Aorta (tissue), 5 donors: ENCODE measurements at regions not wholly inside any gene's neighbourhood (a gene's known extent, or its start where the extent isn't known, plus 50 kb on each side); places are given as distances from the start of the nearest gene placed in this dataset.

Experiments used
- ATAC-seq: fragments of 200-7000 bp; cut with Tn5 transposase; one replicate; pipeline ENCODE4 v1.9.1; 2022; ENCODE audit warnings: moderate library complexity; ENCODE audit not compliant: low FRiP score
- DNase-seq, 2 donors: peaks; one replicate each; pipeline ENCODE4 v3.0.0-alpha.2; 2020
- H3K27ac ChIP-seq, 2 donors: one replicate each; pipeline ENCODE4 v1.5.1; 2013; ENCODE audit warnings: low read length in 2 of 2, mild to moderate bottlenecking in 2 of 2, moderate library complexity in 2 of 2, control low read depth in 1 of 2, inconsistent platforms in 1 of 2, low read depth in 1 of 2
- H3K27me3 ChIP-seq, 2 donors: one replicate each; pipeline ENCODE4 v1.6.1; 2013; ENCODE audit warnings: control low read depth in 1 of 2, low read length in 1 of 2, mild to moderate bottlenecking in 1 of 2, moderate library complexity in 1 of 2; ENCODE audit not compliant: insufficient read depth in 2 of 2, control insufficient read depth in 1 of 2
- H3K36me3 ChIP-seq, 2 donors: one replicate each; pipeline ENCODE4 v1.6.1; 2013; ENCODE audit warnings: control low read depth in 1 of 2, low read length in 1 of 2, mild to moderate bottlenecking in 1 of 2; ENCODE audit not compliant: insufficient read depth in 2 of 2, control insufficient read depth in 1 of 2
- H3K4me1 ChIP-seq, 2 donors: one replicate each; pipeline ENCODE4 v1.6.1; 2013; ENCODE audit warnings: low read length in 2 of 2, control low read depth in 1 of 2, mild to moderate bottlenecking in 1 of 2, moderate library complexity in 1 of 2; ENCODE audit not compliant: insufficient read depth in 2 of 2, control insufficient read depth in 1 of 2
- H3K4me3 ChIP-seq, 2 donors: one replicate each; pipeline ENCODE4 v1.5.1; 2013; ENCODE audit warnings: low read length in 2 of 2, control low read depth in 1 of 2, mild to moderate bottlenecking in 1 of 2
- H3K9me3 ChIP-seq: one replicate; pipeline ENCODE4 v1.6.1; 2013; ENCODE audit warnings: mild to moderate bottlenecking, low read length; ENCODE audit not compliant: control insufficient read depth
- WGBS, 2 donors: extraction: QIAGEN DNeasy Blood & Tissue Kit; methylation state at CpG; one replicate each; pipeline ENCODE4 v1.1.7; 2013; 5-methylcytosine and 5-hydroxymethylcytosine counted together
- intact Hi-C, 2 donors: fragments of 100-400 bp; cut with DNase I; formaldehyde crosslinking; loops; one replicate each; pipeline versions ENCODE4 v1.14.2 to v1.15.0; 2022
- donor health status: healthy with polysubstance abuse.
- donor health status: Bipolar disorder and iron deficiency.
- donor health status: DM: no; HTN: no; CAD: no.
- donor health status: DM: no; HTN: no; CAD: no.
- donor health status: DM: yes; HTN: yes; CAD: no.

DNA sequence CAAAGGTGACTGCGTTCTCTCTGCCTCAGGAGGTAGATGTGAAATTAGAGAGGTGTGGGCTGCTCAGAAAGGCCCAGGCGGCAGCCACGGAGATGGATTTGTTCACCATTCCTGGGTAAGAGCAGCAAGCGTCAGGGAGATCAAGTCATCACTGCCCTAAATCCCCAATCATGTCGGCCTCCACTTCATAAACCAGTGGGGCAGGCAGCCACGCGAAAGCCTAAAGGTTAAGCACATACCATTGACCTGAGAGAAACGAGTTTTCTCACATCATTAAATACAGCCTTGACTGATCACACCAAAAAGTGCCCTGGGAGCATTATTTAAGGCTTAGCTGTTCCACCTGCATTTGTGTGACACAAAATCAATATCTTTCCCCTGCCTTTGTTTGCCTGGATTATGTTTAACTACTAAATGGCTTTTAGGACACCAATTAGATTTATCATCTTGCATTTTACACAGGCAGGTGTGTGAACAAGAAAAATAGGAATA, 50.7 kb upstream of the FOXB1 start:
- intact Hi-C loops: no loop called here
- peaks cover 5% of the 10 kb centered on the region for H3K9me3 ChIP-seq
- no peak overlapping the region for H3K4me3 ChIP-seq
- 22 to 25% methylated on average over 8 of the region's 8 CpGs for whole genome bisulfite sequencing, 2 donors
- peaks cover 0 to 1% of the 10 kb centered on the region in 2 donors for H3K27me3 ChIP-seq
- H3K36me3 ChIP-seq: no peaks in the 10 kb centered on the region
- no peak overlapping the region for H3K27ac ChIP-seq
- no peaks in the 10 kb centered on the region for H3K4me1 ChIP-seq
- ATAC-seq: no peak
- no peak for DNase-seq

- Histone ChIP-seq H3K27ac (no peak overlapping the region), H3K36me3 (no peaks in the 10 kb centered on the region), H3K4me3 (no peak overlapping the region), H3K9me3 (peaks cover 5% of the 10 kb centered on the region), H3K27me3 (peaks cover 0 to 1% of the 10 kb centered on the region in 2 donors), H3K4me1 (no peaks in the 10 kb centered on the region)
- intact Hi-C loops: no loop called here
- DNase-seq (no peak), ATAC-seq (no peak)
Observed at GRCh38 chr15:59952960-59953359, 51.2 kb upstream of the FOXB1 start.

GRCh38 chr15:59950603-59951388, 53.3 kb upstream of the FOXB1 start:
- intact Hi-C loops: no loop called here
- DNase-seq: no peak
- H3K36me3 ChIP-seq: no peaks in the 10 kb centered on the region
- H3K4me1 ChIP-seq: no peaks in the 10 kb centered on the region
- no peak for ATAC-seq
- H3K27me3 ChIP-seq: no peaks in the 10 kb centered on the region
- peaks cover 2% of the 10 kb centered on the region for H3K9me3 ChIP-seq
- H3K27ac ChIP-seq: no peak overlapping the region
- no peak overlapping the region for H3K4me3 ChIP-seq
- WGBS, 2 donors: 64 to 67% methylated on average over 4 of the region's 4 CpGs

GRCh38 chr15:59948924-59949613, 55.0 kb upstream of the FOXB1 start:
- Histone ChIP-seq H3K4me3 (no peak overlapping the region), H3K27ac (no peak overlapping the region), H3K27me3 (no peaks in the 10 kb centered on the region), H3K36me3 (no peaks in the 10 kb centered on the region), H3K9me3 (no peaks in the 10 kb centered on the region), H3K4me1 (no peaks in the 10 kb centered on the region)
- DNase-seq (no peak), ATAC-seq (no peak)
- intact Hi-C loops: no loop called here
- 88 to 89% methylated on average over 8 of the region's 8 CpGs for WGBS, 2 donors

DNA sequence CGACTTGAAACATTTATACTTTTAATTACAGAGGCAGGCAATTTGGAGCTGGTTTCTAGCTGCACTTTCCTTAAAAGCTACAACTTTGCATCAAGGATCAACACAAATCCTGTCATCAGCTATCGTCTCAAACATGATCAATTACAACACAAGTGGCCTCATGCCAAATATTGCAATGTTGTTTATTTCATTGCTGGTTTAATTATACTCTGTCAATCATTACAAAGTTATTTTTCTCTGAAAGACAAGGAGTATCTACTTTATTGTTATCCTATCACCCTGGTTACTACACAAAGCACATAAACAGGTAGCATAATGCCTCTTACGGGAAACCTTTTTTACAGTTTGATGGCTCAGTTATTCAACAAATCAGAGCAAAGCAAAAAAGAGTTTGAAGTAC, 58.0 kb upstream of the FOXB1 start:
- no peaks in the 10 kb centered on the region for H3K36me3 ChIP-seq
- H3K4me1 ChIP-seq: no peaks in the 10 kb centered on the region
- intact Hi-C loops: no loop called here
- no peaks in the 10 kb centered on the region for H3K9me3 ChIP-seq
- ATAC-seq (no peak), DNase-seq (no peak)
- H3K27me3 ChIP-seq: peaks cover 0 to 2% of the 10 kb centered on the region in 2 donors
- WGBS, 2 donors: 36 to 49% methylated on average over 3 of the region's 3 CpGs
- H3K27ac ChIP-seq: no peak overlapping the region
- no peak overlapping the region for H3K4me3 ChIP-seq

- WGBS, 2 donors: 72 to 75% methylated on average over 10 of the region's 10 CpGs
- intact Hi-C loops: no loop called here
- Histone ChIP-seq H3K4me3 (no peak overlapping the region), H3K4me1 (no peaks in the 10 kb centered on the region), H3K9me3 (no peaks in the 10 kb centered on the region), H3K27me3 (peaks cover 0 to 4% of the 10 kb centered on the region in 2 donors), H3K27ac (no peak overlapping the region), H3K36me3 (no peaks in the 10 kb centered on the region)
- ATAC-seq: no peak
- no peak for DNase-seq
Observed at GRCh38 chr15:59945036-59945435, 59.1 kb upstream of the FOXB1 start.

GRCh38 chr15:59941612-59942011, 62.5 kb upstream of the FOXB1 start:
- Histone ChIP-seq H3K4me1 (no peaks in the 10 kb centered on the region), H3K27me3 (peaks cover 0 to 4% of the 10 kb centered on the region in 2 donors), H3K9me3 (no peaks in the 10 kb centered on the region), H3K4me3 (no peak overlapping the region), H3K27ac (no peak overlapping the region), H3K36me3 (no peaks in the 10 kb centered on the region)
- DNase-seq (no peak), ATAC-seq (no peak)
- intact Hi-C loops: no loop called here
- WGBS, 2 donors: 58 to 68% methylated on average over 6 of the region's 6 CpGs

GRCh38 chr15:59940928-59941327, 63.2 kb upstream of the FOXB1 start:
- no peaks in the 10 kb centered on the region for H3K9me3 ChIP-seq
- H3K27me3 ChIP-seq: peaks cover 0 to 4% of the 10 kb centered on the region in 2 donors
- WGBS, 2 donors: 70 to 75% methylated on average over 1 of the region's 1 CpG
- H3K36me3 ChIP-seq: no peaks in the 10 kb centered on the region
- no peaks in the 10 kb centered on the region for H3K4me1 ChIP-seq
- no peak overlapping the region for H3K4me3 ChIP-seq
- DNase-seq (no peak), ATAC-seq (no peak)
- H3K27ac ChIP-seq: no peak overlapping the region
- intact Hi-C loops: no loop called here

GRCh38 chr15:59940456-59940855, 63.7 kb upstream of the FOXB1 start:
- intact Hi-C loops: no loop called here
- no peak for ATAC-seq
- Histone ChIP-seq H3K4me3 (no peak overlapping the region), H3K36me3 (no peaks in the 10 kb centered on the region), H3K4me1 (no peaks in the 10 kb centered on the region), H3K9me3 (no peaks in the 10 kb centered on the region), H3K27me3 (peaks cover 0 to 4% of the 10 kb centered on the region in 2 donors), H3K27ac (no peak overlapping the region)
- WGBS, 2 donors: 86 to 87% methylated on average over 6 of the region's 6 CpGs
- DNase-seq: no peak
